C1 segment of cervical spinal cord (tissue), 14 donors: ENCODE measurements at regions not wholly inside any gene's neighbourhood (a gene's known extent, or its start where the extent isn't known, plus 50 kb on each side); places are given as distances from the start of the nearest gene placed in this dataset.
"Not testable (repeated sequence)": the region's sequence is repeated elsewhere in the genome, so short reads cannot be mapped to it uniquely, and the experiment has no call there.

Experiments used
- DNase-seq, 14 donors: peaks; one replicate each; lab custom pipeline; 2025; lab: John Stamatoyannopoulos, UW

GRCh38 chr2:91839904-91840868 lies 3031.0 kb upstream of the TEKT4 start:
- no peak for DNase-seq

GRCh38 chr2:91842264-91842663 lies 3029.0 kb upstream of the TEKT4 start:
- DNase-seq, result not testable (repeated sequence)

- DNase-seq, result not testable (repeated sequence)
Observed at GRCh38 chr2:91842913-91843312, 3028.3 kb upstream of the TEKT4 start.

- not testable (repeated sequence) for DNase-seq
Observed at GRCh38 chr2:91843723-91844450, 3027.3 kb upstream of the TEKT4 start.

- not testable (repeated sequence) for DNase-seq
Observed at GRCh38 chr2:91844451-91844825, 3026.8 kb upstream of the TEKT4 start.

- DNase-seq, result not testable (repeated sequence)
Observed at GRCh38 chr2:91846388-91846787, 3024.8 kb upstream of the TEKT4 start.

- not testable (repeated sequence) for DNase-seq
Observed at GRCh38 chr2:91851689-91852420, 3019.4 kb upstream of the TEKT4 start.

- DNase-seq, result not testable (repeated sequence)
Observed at GRCh38 chr2:91856971-91857370, 3014.3 kb upstream of the TEKT4 start.

- DNase-seq, result not testable (repeated sequence)
Observed at GRCh38 chr2:91857711-91858110, 3013.5 kb upstream of the TEKT4 start.

GRCh38 chr2:91871716-91872115 lies 2999.5 kb upstream of the TEKT4 start:
- DNase-seq, result not testable (repeated sequence)

- DNase-seq, result not testable (repeated sequence)
Observed at GRCh38 chr2:91873416-91873815, 2997.8 kb upstream of the TEKT4 start.

- not testable (repeated sequence) for DNase-seq
Observed at GRCh38 chr2:91877658-91878210, 2993.5 kb upstream of the TEKT4 start.

GRCh38 chr2:91895091-91895490 lies 2976.1 kb upstream of the TEKT4 start:
- DNase-seq, result not testable (repeated sequence)

- not testable (repeated sequence) for DNase-seq
Observed at GRCh38 chr2:91917602-91918001, 2953.6 kb upstream of the TEKT4 start.
